ENCODE measurements at regions not wholly inside any gene's neighbourhood (a gene's known extent, or its start where the extent isn't known, plus 50 kb on each side); places are given as distances from the start of the nearest gene placed in this dataset.
"Not testable (repeated sequence)": the region's sequence is repeated elsewhere in the genome, so short reads cannot be mapped to it uniquely, and the experiment has no call there.

DNA sequence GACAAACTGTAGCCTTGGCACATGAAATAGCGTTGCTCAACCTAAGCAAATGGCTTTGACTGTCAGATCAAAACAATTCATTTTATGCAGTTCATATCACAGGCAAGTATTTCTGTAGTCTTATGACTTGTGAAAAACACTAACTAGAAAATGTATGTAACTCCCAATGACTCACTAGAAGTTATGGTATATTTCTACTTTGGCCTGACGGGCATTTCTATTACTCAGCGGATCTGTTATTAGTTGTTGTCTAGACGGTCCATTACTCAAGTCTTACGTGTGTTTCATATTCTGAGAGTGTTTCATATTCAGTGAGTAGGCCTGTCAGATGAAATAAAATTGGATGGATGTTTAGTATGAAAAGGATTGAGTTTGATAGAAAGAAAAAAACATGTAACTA is 880.9 kb downstream of the PRIM2 start:
- Histone ChIP-seq H3K9ac (ENCODE audit: low read length) (no peak overlapping the region), H3K4me3 (ENCODE audit: low read length) (no peak overlapping the region), H3K79me2 (ENCODE audit: low read length) (no peaks in the 10 kb centered on the region), H3K9me3 (ENCODE audit: insufficient read depth, low read length) (no peaks in the 10 kb centered on the region), H4K20me1 (ENCODE audit: insufficient read depth, low read length) (no peaks in the 10 kb centered on the region), H2AFZ (ENCODE audit: low read depth, low read length) (no peak overlapping the region), H3K27me3 (ENCODE audit: low read depth, low read length) (no peaks in the 10 kb centered on the region), H3K4me1 (ENCODE audit: low read length) (no peaks in the 10 kb centered on the region), H3K27ac (ENCODE audit: low read length) (no peak overlapping the region), H3K36me3 (replicated peaks; ENCODE audit: low read depth, low read length) (no peaks in the 10 kb centered on the region), H3K4me2 (ENCODE audit: low read length) (no peak overlapping the region)
- TF ChIP-seq EZH2phosphoT487 (IDR thresholded peaks at IDR 0.05; ENCODE audit: low read depth) = no peak
- TF ChIP-seq, protein P1, sequence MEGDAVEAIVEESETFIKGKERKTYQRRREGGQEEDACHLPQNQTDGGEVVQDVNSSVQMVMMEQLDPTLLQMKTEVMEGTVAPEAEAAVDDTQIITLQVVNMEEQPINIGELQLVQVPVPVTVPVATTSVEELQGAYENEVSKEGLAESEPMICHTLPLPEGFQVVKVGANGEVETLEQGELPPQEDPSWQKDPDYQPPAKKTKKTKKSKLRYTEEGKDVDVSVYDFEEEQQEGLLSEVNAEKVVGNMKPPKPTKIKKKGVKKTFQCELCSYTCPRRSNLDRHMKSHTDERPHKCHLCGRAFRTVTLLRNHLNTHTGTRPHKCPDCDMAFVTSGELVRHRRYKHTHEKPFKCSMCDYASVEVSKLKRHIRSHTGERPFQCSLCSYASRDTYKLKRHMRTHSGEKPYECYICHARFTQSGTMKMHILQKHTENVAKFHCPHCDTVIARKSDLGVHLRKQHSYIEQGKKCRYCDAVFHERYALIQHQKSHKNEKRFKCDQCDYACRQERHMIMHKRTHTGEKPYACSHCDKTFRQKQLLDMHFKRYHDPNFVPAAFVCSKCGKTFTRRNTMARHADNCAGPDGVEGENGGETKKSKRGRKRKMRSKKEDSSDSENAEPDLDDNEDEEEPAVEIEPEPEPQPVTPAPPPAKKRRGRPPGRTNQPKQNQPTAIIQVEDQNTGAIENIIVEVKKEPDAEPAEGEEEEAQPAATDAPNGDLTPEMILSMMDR (IDR thresholded peaks at IDR 0.05; ENCODE audit: low read depth, low read length) = no peak

DNA sequence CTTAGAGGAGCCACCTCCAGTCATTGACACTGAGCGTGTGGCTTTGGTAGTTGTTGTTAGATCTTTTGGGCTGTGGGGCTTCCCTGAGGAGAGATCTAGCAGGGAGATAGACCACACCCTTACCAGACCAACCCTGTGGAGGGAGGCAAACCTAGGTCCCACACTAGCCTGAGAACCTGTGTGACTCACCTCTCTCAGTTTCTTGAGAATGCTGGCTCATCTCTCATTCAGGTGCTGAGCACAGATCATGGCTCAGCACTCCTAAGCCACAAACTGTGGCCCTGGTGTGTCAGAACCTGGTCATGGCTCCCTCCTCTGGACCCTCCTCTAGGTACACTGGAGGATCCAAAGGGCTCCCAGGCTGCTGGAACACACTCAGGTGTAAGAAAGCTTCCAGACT is 919.7 kb downstream of the PRIM2 start:
- not testable (repeated sequence) for H3K4me1 ChIP-seq (ENCODE audit: low read length); H3K27ac ChIP-seq (ENCODE audit: low read length); H3K9me3 ChIP-seq (ENCODE audit: insufficient read depth, low read length); H3K4me2 ChIP-seq (ENCODE audit: low read length); H3K27me3 ChIP-seq (ENCODE audit: low read depth, low read length); H2AFZ ChIP-seq (ENCODE audit: low read depth, low read length); H4K20me1 ChIP-seq (ENCODE audit: insufficient read depth, low read length); H3K4me3 ChIP-seq (ENCODE audit: low read length); H3K79me2 ChIP-seq (ENCODE audit: low read length); H3K36me3 ChIP-seq (replicated peaks; ENCODE audit: low read depth, low read length); H3K9ac ChIP-seq (ENCODE audit: low read length)

DNA sequence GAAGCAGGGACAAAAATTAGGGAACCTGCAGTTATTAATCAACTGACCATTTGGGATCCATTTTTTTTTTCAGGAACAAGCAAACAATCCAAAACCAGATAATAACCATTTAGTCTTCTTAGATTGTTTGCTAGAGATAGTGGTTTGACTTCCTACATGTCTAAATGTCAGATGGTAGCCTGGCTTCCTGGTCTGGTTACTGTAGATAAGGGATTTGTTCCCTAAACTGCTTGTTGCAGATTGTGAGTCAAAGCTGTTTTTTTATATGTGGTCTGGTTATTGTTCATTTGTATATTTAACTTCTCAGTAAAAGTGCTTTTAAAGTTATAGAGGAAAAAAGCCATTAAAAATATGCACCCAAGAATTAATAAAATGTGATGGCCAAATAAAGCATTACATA is 921.0 kb downstream of the PRIM2 start:
- not testable (repeated sequence) for H3K9me3 ChIP-seq (ENCODE audit: insufficient read depth, low read length); H3K36me3 ChIP-seq (replicated peaks; ENCODE audit: low read depth, low read length); H3K9ac ChIP-seq (ENCODE audit: low read length); H3K27me3 ChIP-seq (ENCODE audit: low read depth, low read length); H4K20me1 ChIP-seq (ENCODE audit: insufficient read depth, low read length); H3K27ac ChIP-seq (ENCODE audit: low read length); H3K4me1 ChIP-seq (ENCODE audit: low read length); H3K79me2 ChIP-seq (ENCODE audit: low read length); H3K4me3 ChIP-seq (ENCODE audit: low read length); H2AFZ ChIP-seq (ENCODE audit: low read depth, low read length); H3K4me2 ChIP-seq (ENCODE audit: low read length)

DNA sequence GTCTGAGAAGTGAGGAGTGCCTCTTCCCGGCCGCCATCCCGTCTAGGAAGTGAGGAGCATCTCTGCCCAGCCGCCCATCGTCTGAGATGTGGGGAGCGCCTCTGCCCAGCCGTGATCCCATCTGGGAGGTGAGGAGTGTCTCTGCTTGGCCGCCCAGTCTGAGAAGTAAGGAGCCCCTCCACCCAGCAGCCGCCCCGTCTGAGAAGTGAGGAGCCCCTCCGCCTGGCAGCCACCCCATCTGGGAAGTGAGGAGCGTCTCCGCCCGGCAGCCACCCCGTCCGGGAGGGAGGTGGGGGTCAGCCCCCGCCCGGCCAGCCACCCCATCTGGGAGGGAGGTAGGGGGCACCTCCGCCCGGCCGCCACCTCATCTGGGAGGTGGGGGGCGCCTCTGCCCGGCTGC is 940.2 kb downstream of the PRIM2 start:
- not testable (repeated sequence) for H3K27me3 ChIP-seq (ENCODE audit: low read depth, low read length); H3K27ac ChIP-seq (ENCODE audit: low read length); H3K79me2 ChIP-seq (ENCODE audit: low read length); H3K4me3 ChIP-seq (ENCODE audit: low read length); H3K9ac ChIP-seq (ENCODE audit: low read length); H3K4me1 ChIP-seq (ENCODE audit: low read length); H3K36me3 ChIP-seq (replicated peaks; ENCODE audit: low read depth, low read length); H3K9me3 ChIP-seq (ENCODE audit: insufficient read depth, low read length); H4K20me1 ChIP-seq (ENCODE audit: insufficient read depth, low read length); H3K4me2 ChIP-seq (ENCODE audit: low read length); H2AFZ ChIP-seq (ENCODE audit: low read depth, low read length)

DNA sequence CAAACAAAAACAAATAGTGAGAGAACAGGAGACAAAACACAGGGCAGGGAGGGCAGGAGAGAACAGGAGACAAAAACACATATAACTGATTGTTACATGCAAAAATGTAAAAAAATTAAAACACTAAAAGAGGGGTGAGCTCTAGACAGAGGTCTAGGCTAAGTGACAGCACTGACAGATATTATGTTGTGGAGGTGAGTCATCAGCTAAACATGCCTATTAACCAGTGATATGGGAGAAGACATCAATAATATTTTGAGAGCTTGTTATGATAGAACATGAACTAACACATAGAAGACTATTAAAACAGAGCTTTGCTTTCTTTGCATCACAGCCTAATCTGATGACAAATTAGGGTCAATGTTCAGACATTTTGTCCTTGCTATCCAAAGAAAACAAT is 972.7 kb downstream of the PRIM2 start:
- Histone ChIP-seq H3K79me2 (ENCODE audit: low read length) (no peaks in the 10 kb centered on the region), H4K20me1 (ENCODE audit: insufficient read depth, low read length) (no peaks in the 10 kb centered on the region), H3K36me3 (replicated peaks; ENCODE audit: low read depth, low read length) (no peaks in the 10 kb centered on the region), H3K9ac (ENCODE audit: low read length) (no peak overlapping the region), H3K4me3 (ENCODE audit: low read length) (no peak overlapping the region), H3K27ac (ENCODE audit: low read length) (no peak overlapping the region), H3K27me3 (ENCODE audit: low read depth, low read length) (no peaks in the 10 kb centered on the region), H3K4me2 (ENCODE audit: low read length) (no peak overlapping the region), H3K9me3 (ENCODE audit: insufficient read depth, low read length) (no peaks in the 10 kb centered on the region), H2AFZ (ENCODE audit: low read depth, low read length) (no peak overlapping the region), H3K4me1 (ENCODE audit: low read length) (no peaks in the 10 kb centered on the region)
- no peak for TF ChIP-seq EZH2phosphoT487 (IDR thresholded peaks at IDR 0.05; ENCODE audit: low read depth)

DNA sequence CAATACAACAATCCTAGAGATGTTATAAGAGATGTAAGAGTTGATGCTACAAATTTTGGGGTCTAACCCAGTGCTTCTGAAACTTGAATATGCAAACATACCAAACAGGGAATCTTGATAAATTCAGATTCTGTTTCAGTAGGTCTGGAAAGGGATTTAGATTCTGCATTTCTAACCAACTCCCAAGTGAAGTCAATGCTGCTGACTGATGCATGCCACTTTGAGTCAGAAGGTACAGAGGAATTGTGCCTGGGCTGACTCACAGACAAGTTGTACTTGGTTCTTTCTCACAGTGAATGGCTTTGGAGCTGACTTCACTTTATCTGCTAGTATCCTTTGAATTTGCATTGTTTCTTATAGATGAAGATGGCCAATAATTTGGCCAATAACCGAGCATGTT is 973.9 kb downstream of the PRIM2 start:
- H3K4me1 ChIP-seq (ENCODE audit: low read length); H4K20me1 ChIP-seq (ENCODE audit: insufficient read depth, low read length); H3K27me3 ChIP-seq (ENCODE audit: low read depth, low read length); H3K9ac ChIP-seq (ENCODE audit: low read length); H3K36me3 ChIP-seq (replicated peaks; ENCODE audit: low read depth, low read length); H3K79me2 ChIP-seq (ENCODE audit: low read length); H3K4me3 ChIP-seq (ENCODE audit: low read length); H3K4me2 ChIP-seq (ENCODE audit: low read length); H3K9me3 ChIP-seq (ENCODE audit: insufficient read depth, low read length); H2AFZ ChIP-seq (ENCODE audit: low read depth, low read length); H3K27ac ChIP-seq (ENCODE audit: low read length): not testable (repeated sequence)

DNA sequence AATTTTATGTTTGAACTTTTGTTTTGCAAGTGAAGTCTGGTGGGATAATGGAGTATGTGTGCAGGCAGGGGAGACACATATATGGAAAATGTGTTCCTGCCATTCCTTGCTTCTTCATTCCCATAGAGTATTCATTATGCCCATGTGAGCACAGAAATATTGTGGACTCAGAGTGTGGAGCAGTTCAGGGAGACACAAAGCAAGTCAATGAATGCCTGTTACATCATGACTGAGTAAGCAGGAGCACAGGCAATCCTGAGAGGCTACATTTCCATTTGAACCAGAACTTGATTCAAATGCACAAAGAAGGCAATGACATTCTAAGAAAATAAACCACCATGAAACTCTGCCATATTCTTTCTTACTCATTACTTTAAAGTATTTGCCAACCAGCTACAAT is 990.5 kb downstream of the PRIM2 start:
- not testable (repeated sequence) for H3K4me2 ChIP-seq (ENCODE audit: low read length); H3K4me1 ChIP-seq (ENCODE audit: low read length); H3K9ac ChIP-seq (ENCODE audit: low read length); H3K4me3 ChIP-seq (ENCODE audit: low read length); H3K9me3 ChIP-seq (ENCODE audit: insufficient read depth, low read length); H3K36me3 ChIP-seq (replicated peaks; ENCODE audit: low read depth, low read length); H3K27me3 ChIP-seq (ENCODE audit: low read depth, low read length); H2AFZ ChIP-seq (ENCODE audit: low read depth, low read length); H3K79me2 ChIP-seq (ENCODE audit: low read length); H4K20me1 ChIP-seq (ENCODE audit: insufficient read depth, low read length); H3K27ac ChIP-seq (ENCODE audit: low read length)

DNA sequence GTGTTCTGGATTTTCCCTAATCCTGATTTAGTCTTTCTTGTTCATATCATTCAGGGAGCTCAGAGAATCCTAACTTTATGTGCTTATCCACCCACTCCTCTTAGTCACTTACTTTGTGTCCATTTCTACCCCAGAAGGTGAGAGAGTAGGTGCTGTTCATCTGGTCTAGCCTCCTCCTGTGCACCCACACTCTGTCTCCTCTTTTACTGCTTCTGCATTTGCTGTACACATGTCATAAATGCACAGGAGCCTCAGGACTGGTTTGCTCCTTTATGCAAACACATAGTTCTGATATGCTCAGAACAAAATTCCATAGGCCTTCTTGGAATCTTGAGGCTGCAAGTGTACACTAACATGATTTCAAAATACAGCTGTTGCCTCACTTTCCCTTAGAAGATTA is 1014.7 kb downstream of the PRIM2 start:
- not testable (repeated sequence) for H3K27me3 ChIP-seq (ENCODE audit: low read depth, low read length); H4K20me1 ChIP-seq (ENCODE audit: insufficient read depth, low read length); H2AFZ ChIP-seq (ENCODE audit: low read depth, low read length); H3K27ac ChIP-seq (ENCODE audit: low read length); H3K9ac ChIP-seq (ENCODE audit: low read length); H3K9me3 ChIP-seq (ENCODE audit: insufficient read depth, low read length); H3K79me2 ChIP-seq (ENCODE audit: low read length); H3K4me2 ChIP-seq (ENCODE audit: low read length); H3K4me1 ChIP-seq (ENCODE audit: low read length); H3K4me3 ChIP-seq (ENCODE audit: low read length); H3K36me3 ChIP-seq (replicated peaks; ENCODE audit: low read depth, low read length)

DNA sequence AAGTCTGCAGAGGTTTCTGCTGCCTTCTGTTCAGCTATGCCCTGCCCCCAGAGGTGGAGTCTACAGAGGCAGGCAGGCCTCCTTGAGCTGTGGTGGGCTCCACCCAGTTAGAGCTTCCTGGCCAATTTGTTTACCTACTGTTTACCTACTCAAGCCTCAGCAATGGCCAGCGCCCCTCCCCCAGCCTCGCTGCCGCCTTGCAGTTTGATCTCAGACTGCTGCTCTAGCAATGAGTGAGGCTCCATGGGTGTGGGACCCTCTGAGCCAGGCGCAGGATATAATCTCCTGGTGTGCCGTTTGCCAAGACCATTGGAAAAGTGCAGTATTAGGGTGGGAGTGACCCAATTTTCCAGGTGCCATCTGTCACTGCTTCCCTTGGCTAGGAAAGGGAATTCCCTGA is 1024.9 kb downstream of the PRIM2 start:
- not testable (repeated sequence) for H2AFZ ChIP-seq (ENCODE audit: low read depth, low read length); H3K9me3 ChIP-seq (ENCODE audit: insufficient read depth, low read length); H3K9ac ChIP-seq (ENCODE audit: low read length); H4K20me1 ChIP-seq (ENCODE audit: insufficient read depth, low read length); H3K27me3 ChIP-seq (ENCODE audit: low read depth, low read length); H3K79me2 ChIP-seq (ENCODE audit: low read length); H3K4me3 ChIP-seq (ENCODE audit: low read length); H3K36me3 ChIP-seq (replicated peaks; ENCODE audit: low read depth, low read length); H3K4me2 ChIP-seq (ENCODE audit: low read length); H3K27ac ChIP-seq (ENCODE audit: low read length); H3K4me1 ChIP-seq (ENCODE audit: low read length)

All from OCI-LY3 (cell line).